Breast epithelium (tissue), 4 donors: ENCODE measurements at regions not wholly inside any gene's neighbourhood (a gene's known extent, or its start where the extent isn't known, plus 50 kb on each side); places are given as distances from the start of the nearest gene placed in this dataset.
"Not testable (repeated sequence)": the region's sequence is repeated elsewhere in the genome, so short reads cannot be mapped to it uniquely, and the experiment has no call there.

Source experiments
- DNase-seq, 2 donors: peaks; one replicate each; pipeline ENCODE4 v3.0.0-alpha.2; 2019; ENCODE audit warnings: low spot score in 2 of 2
- H3K27ac ChIP-seq, 2 donors: fragments of 200-600 bp; sonication (generic) in 1 of 2; one replicate each; pipeline ENCODE4 v1.5.1; 2016 to 2019; ENCODE audit warnings: mild to moderate bottlenecking in 1 of 2
- H3K27me3 ChIP-seq, 2 donors: fragments of 200-600 bp; sonication (generic) in 1 of 2; one replicate each; pipeline versions ENCODE4 v1.5.1 to v1.6.0; 2017 to 2019; ENCODE audit warnings: control low read depth in 1 of 2, mild to moderate bottlenecking in 1 of 2
- H3K36me3 ChIP-seq: fragments of 200-600 bp; one replicate; pipeline ENCODE4 v1.5.1; 2019
- H3K4me1 ChIP-seq, 2 donors: fragments of 200-600 bp; sonication (generic); one replicate each; pipeline ENCODE4 v1.5.1; 2016 to 2019; ENCODE audit warnings: control low read depth in 1 of 2
- H3K4me3 ChIP-seq, 3 donors: fragments of 200-600 bp; sonication (generic); 1 replicate in 2 of 3; 2 replicates in 1 of 3; pipeline ENCODE4 v1.5.1; 2016 to 2019; ENCODE audit warnings: mild to moderate bottlenecking in 3 of 3, moderate library complexity in 2 of 3
- H3K9me3 ChIP-seq, 2 donors: fragments of 200-600 bp; sonication (generic) in 1 of 2; one replicate each; pipeline ENCODE4 v1.5.1; 2016 to 2019; ENCODE audit warnings: control low read depth in 1 of 2
- CTCF ChIP-seq, 3 donors: fragments of 450-650 bp; IDR thresholded peaks; one replicate each; pipeline ENCODE4 v1.5.1; 2016 to 2017; ENCODE audit warnings: antibody characterized with exemption in 3 of 3, mild to moderate bottlenecking in 3 of 3, moderate library complexity in 3 of 3
- POLR2A ChIP-seq: fragments of 450-650 bp; IDR thresholded peaks from one replicate; pipeline ENCODE4 v1.6.1; 2016; ENCODE audit warnings: antibody characterized with exemption, mild to moderate bottlenecking, moderate library complexity
- POLR2AphosphoS5 ChIP-seq, 3 donors: sonication (generic); formaldehyde crosslinking; IDR thresholded peaks; one replicate each; pipeline ENCODE4 v1.6.1; 2017; ENCODE audit warnings: antibody characterized with exemption in 3 of 3
- intact Hi-C: fragments of 100-400 bp; cut with DNase I; formaldehyde crosslinking; loops from one replicate; pipeline ENCODE4 v1.15.1; 2023; ENCODE audit warnings: low total_unique reads

- intact Hi-C loops = no loop called here
- H3K36me3 ChIP-seq = no peaks in the 10 kb centered on the region
- H3K27ac ChIP-seq = no peak overlapping the region
- DNase-seq = no peak
- no peak for TF ChIP-seq POLR2A
- no peak for TF ChIP-seq CTCF (IDR thresholded peaks at IDR 0.05)
- TF ChIP-seq POLR2AphosphoS5 (IDR thresholded peaks at IDR 0.05) = no peak
- H3K27me3 ChIP-seq = no peaks in the 10 kb centered on the region
- H3K4me3 ChIP-seq = no peak overlapping the region
- no peaks in the 10 kb centered on the region for H3K9me3 ChIP-seq
- H3K4me1 ChIP-seq = no peaks in the 10 kb centered on the region
These were observed 442.9 kb downstream of the ARL4A start for GRCh38 chr7:13130321-13130720.

GRCh38 chr7:13130906-13131305, 443.5 kb downstream of the ARL4A start:
- H3K27me3 ChIP-seq, H3K4me3 ChIP-seq, H3K4me1 ChIP-seq, H3K9me3 ChIP-seq, intact Hi-C loops, H3K27ac ChIP-seq, DNase-seq, H3K36me3 ChIP-seq: not testable (repeated sequence)

GRCh38 chr7:13132314-13132713, 444.9 kb downstream of the ARL4A start:
- no peak for TF ChIP-seq POLR2A
- no peak for TF ChIP-seq POLR2AphosphoS5 (IDR thresholded peaks at IDR 0.05)
- TF ChIP-seq CTCF (IDR thresholded peaks at IDR 0.05) = no peak
- intact Hi-C loops = no loop called here
- no peaks in the 10 kb centered on the region for H3K27me3 ChIP-seq
- H3K36me3 ChIP-seq = no peaks in the 10 kb centered on the region
- H3K4me1 ChIP-seq = no peaks in the 10 kb centered on the region
- H3K9me3 ChIP-seq = peaks cover 0 to 3% of the 10 kb centered on the region in 2 donors
- no peak overlapping the region for H3K27ac ChIP-seq
- H3K4me3 ChIP-seq = no peak overlapping the region
- no peak for DNase-seq

- DNase-seq, H3K36me3 ChIP-seq, H3K4me1 ChIP-seq, H3K27ac ChIP-seq, H3K9me3 ChIP-seq, H3K4me3 ChIP-seq, H3K27me3 ChIP-seq, intact Hi-C loops: not testable (repeated sequence)
These were observed 448.9 kb downstream of the ARL4A start for GRCh38 chr7:13136345-13136744.

GRCh38 chr7:13139436-13139835, 452.0 kb downstream of the ARL4A start:
- intact Hi-C loops = no loop called here
- H3K36me3 ChIP-seq = no peaks in the 10 kb centered on the region
- no peaks in the 10 kb centered on the region for H3K4me1 ChIP-seq
- TF ChIP-seq POLR2A (no peak), POLR2AphosphoS5 (IDR thresholded peaks at IDR 0.05) (no peak), CTCF (IDR thresholded peaks at IDR 0.05) (no peak)
- H3K4me3 ChIP-seq = no peak overlapping the region
- H3K27ac ChIP-seq = no peak overlapping the region
- DNase-seq = no peak
- H3K27me3 ChIP-seq = no peaks in the 10 kb centered on the region
- H3K9me3 ChIP-seq = peaks cover 0 to 3% of the 10 kb centered on the region in 2 donors

- H3K27ac ChIP-seq = no peak overlapping the region
- no peaks in the 10 kb centered on the region for H3K9me3 ChIP-seq
- H3K4me1 ChIP-seq = no peaks in the 10 kb centered on the region
- H3K27me3 ChIP-seq = no peaks in the 10 kb centered on the region
- no peak for TF ChIP-seq POLR2A
- TF ChIP-seq CTCF (IDR thresholded peaks at IDR 0.05) = no peak
- TF ChIP-seq POLR2AphosphoS5 (IDR thresholded peaks at IDR 0.05) = no peak
- no peak for DNase-seq
- H3K36me3 ChIP-seq = no peaks in the 10 kb centered on the region
- no peak overlapping the region for H3K4me3 ChIP-seq
- intact Hi-C loops = no loop called here
These were observed 457.2 kb downstream of the ARL4A start for GRCh38 chr7:13144673-13145072.
